ENCODE measurements at regions not wholly inside any gene's neighbourhood (a gene's known extent, or its start where the extent isn't known, plus 50 kb on each side); places are given as distances from the start of the nearest gene placed in this dataset.

DNA sequence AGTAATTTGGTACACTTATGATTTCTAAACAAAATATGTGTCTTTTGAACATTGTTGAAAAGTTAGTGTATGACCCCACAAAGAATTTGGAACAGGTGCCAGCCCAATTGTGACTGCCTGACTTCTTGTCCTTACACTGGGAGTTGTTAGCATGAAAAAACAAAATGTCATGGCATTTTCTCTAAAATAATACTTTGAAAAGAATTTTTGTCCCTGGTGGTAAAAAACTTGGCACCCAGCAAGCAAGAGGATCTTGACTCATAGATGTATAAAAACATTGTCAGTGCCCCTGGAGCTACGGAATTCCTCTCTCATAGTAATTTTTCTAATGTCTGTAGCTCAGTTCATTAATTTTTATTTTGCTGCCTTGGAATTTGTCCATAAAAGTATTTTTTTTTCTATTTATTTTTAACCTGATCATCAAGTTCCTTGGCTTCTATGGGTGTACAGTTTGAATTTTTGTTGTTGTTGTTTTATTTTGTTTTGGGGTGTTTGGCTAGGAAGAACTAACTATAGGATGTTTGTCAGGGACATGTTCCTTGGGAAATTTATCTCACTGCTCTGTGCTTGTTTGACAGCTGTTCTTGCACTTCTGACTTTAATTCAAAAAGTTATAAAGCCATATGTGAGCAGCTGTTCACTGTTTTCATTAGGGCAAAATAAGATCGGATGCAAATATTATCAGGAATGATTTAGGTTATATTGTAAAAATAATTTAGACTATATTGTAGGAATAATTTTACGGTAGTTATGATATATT is 95.4 kb upstream of the NUDT6 start:
- no peak overlapping the region for H3K27ac ChIP-seq (replicated peaks)
- TF ChIP-seq, protein P1, sequence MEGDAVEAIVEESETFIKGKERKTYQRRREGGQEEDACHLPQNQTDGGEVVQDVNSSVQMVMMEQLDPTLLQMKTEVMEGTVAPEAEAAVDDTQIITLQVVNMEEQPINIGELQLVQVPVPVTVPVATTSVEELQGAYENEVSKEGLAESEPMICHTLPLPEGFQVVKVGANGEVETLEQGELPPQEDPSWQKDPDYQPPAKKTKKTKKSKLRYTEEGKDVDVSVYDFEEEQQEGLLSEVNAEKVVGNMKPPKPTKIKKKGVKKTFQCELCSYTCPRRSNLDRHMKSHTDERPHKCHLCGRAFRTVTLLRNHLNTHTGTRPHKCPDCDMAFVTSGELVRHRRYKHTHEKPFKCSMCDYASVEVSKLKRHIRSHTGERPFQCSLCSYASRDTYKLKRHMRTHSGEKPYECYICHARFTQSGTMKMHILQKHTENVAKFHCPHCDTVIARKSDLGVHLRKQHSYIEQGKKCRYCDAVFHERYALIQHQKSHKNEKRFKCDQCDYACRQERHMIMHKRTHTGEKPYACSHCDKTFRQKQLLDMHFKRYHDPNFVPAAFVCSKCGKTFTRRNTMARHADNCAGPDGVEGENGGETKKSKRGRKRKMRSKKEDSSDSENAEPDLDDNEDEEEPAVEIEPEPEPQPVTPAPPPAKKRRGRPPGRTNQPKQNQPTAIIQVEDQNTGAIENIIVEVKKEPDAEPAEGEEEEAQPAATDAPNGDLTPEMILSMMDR (IDR thresholded peaks at IDR 0.05; ENCODE audit: borderline replicate concordance): no peak
- no peaks in the 10 kb centered on the region for H3K36me3 ChIP-seq
- H3K4me1 ChIP-seq: peaks cover 10% of the 10 kb centered on the region
- H3K4me3 ChIP-seq: no peak overlapping the region
- H3K9me3 ChIP-seq (replicated peaks): no peaks in the 10 kb centered on the region
- no peak for DNase-seq
- H3K27me3 ChIP-seq (ENCODE audit: low read depth): no peaks in the 10 kb centered on the region
- intact Hi-C loops (cut with micrococcal nuclease): no loop called here

DNA sequence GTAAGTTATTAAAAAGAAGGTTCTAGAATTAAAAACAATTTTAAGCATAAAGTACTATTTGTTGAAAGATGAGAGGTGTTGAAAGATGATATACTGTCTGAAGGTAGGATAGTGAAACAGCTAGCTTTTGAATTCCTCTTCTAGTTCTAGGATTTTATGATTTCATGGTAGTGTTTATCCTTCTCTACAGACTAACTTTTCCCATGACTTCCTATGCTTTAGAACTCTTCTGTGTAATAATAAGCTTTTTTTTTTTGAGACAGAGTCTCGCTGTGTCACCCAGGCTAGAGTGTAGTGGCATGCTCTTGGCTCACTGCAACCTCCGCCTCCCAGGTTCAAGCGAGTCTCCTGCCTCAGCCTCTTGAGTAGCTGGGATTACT is 96.0 kb upstream of the NUDT6 start:
- DNase-seq: no peak
- Histone ChIP-seq H3K4me1 (peaks cover 10% of the 10 kb centered on the region), H3K27ac (replicated peaks) (no peak overlapping the region), H3K4me3 (no peak overlapping the region), H3K9me3 (replicated peaks) (no peaks in the 10 kb centered on the region), H3K36me3 (no peaks in the 10 kb centered on the region), H3K27me3 (ENCODE audit: low read depth) (no peaks in the 10 kb centered on the region)
- intact Hi-C loops (cut with micrococcal nuclease): no loop called here
- TF ChIP-seq, protein P1 (IDR thresholded peaks at IDR 0.05; ENCODE audit: borderline replicate concordance): no peak

DNA sequence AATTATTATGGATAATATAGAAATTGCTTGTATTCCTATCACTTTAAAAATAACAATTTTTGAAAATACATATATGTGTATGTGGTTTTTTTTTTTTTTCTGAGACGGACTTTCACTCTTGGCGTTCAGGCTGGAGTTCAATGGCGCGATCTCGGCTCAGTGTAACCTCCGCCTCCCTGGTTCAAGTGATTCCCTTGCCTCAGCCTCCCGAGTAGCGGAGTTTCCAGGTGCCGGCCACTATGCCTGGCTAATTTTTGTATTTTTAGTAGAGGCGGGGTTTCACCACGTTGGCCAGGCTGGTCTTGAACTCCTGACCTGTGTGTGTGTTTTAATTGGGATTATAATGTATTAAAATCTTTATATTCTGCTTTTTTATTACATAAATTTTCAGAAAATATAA is 97.9 kb upstream of the NUDT6 start:
- H3K27me3 ChIP-seq (ENCODE audit: low read depth): no peaks in the 10 kb centered on the region
- H3K9me3 ChIP-seq (replicated peaks): no peaks in the 10 kb centered on the region
- peaks cover 20% of the 10 kb centered on the region for H3K4me1 ChIP-seq
- H3K36me3 ChIP-seq: no peaks in the 10 kb centered on the region
- intact Hi-C loops (cut with micrococcal nuclease): no loop called here
- H3K4me3 ChIP-seq: no peak overlapping the region
- DNase-seq: no peak
- no peak overlapping the region for H3K27ac ChIP-seq (replicated peaks)
- TF ChIP-seq, protein P1 (IDR thresholded peaks at IDR 0.05; ENCODE audit: borderline replicate concordance): no peak

DNA sequence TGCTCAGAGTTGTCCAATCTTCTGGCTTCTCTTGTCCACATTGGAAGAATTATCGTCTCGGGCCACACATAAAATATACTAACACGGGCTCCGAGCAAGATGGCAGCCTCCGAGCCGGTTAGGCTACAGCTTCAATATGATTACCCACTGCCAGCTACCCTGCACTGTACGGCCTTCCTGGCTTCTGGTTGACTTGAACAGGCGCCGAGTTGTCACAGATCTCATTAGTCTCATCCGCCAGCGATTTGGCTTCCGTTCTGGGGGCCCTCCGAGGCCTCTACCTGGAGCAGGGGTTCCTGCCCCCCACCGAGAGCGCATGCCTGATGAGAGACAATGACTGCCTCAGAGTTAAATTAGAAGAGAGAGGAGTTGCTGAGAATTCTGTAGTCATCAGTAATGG is 101.2 kb upstream of the NUDT6 start:
- H3K4me3 ChIP-seq: no peak overlapping the region
- H3K36me3 ChIP-seq: peaks cover 6% of the 10 kb centered on the region
- no peak for DNase-seq
- no peaks in the 10 kb centered on the region for H3K9me3 ChIP-seq (replicated peaks)
- no peaks in the 10 kb centered on the region for H3K27me3 ChIP-seq (ENCODE audit: low read depth)
- intact Hi-C loops (cut with micrococcal nuclease): no loop called here
- H3K4me1 ChIP-seq: peaks cover 10% of the 10 kb centered on the region
- TF ChIP-seq, protein P1 (IDR thresholded peaks at IDR 0.05; ENCODE audit: borderline replicate concordance): no peak
- no peak overlapping the region for H3K27ac ChIP-seq (replicated peaks)

DNA sequence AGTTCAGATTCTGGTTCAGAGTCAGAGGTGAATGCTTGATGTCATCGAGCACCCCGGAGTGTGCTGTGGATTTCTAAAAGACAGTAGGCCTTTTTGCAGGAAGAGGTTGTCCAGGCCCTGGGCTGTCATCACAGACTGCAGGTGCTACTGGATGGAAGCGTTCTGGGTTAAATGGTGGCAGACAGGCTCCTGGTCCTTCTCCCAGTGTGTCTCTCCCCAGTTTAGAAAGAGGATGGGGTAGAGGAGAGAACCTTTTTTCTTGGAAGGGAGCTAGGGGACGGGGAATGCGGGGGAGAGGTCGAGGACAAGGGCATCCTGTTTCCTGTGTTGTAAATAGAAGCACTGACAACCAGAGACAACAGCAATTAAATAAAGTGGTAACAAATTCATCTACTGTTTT is 102.3 kb upstream of the NUDT6 start:
- H3K4me3 ChIP-seq: no peak overlapping the region
- no peaks in the 10 kb centered on the region for H3K9me3 ChIP-seq (replicated peaks)
- H3K4me1 ChIP-seq: peaks cover 10% of the 10 kb centered on the region
- peaks cover 16% of the 10 kb centered on the region for H3K36me3 ChIP-seq
- no peaks in the 10 kb centered on the region for H3K27me3 ChIP-seq (ENCODE audit: low read depth)
- intact Hi-C loops (cut with micrococcal nuclease): no loop called here
- TF ChIP-seq, protein P1 (IDR thresholded peaks at IDR 0.05; ENCODE audit: borderline replicate concordance): no peak
- no peak overlapping the region for H3K27ac ChIP-seq (replicated peaks)
- no peak for DNase-seq

All from left ventricle myocardium inferior (tissue), 1 donor.